ENCODE measurements at regions not wholly inside any gene's neighbourhood (a gene's known extent, or its start where the extent isn't known, plus 50 kb on each side); places are given as distances from the start of the nearest gene placed in this dataset.
"Not testable (repeated sequence)": the region's sequence is repeated elsewhere in the genome, so short reads cannot be mapped to it uniquely, and the experiment has no call there.

DNA sequence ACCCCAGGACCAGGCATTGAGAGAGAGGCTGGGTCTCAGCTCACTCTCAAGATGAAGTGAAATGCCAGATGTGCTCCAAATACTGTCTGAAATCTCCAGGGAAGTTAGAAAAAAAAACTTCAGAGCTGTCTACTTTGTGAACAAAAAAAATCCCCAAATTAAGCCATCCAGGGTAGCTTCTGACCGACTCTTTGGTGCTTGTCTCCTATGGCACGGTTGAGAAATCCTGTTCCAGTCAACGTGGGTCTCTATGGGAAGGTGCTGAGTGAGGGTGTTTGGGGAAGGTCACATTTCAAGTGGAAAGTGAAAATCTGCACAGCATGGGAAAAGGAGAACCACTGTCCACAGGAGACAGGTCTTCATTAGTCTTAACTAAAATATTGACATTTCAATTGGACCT, 322.5 kb upstream of the CFAP20DC start:
- DNase-seq (ENCODE audit: insufficient read length, low spot score) (no peak), FAIRE-seq (no peak)
- TF ChIP-seq, protein P1, sequence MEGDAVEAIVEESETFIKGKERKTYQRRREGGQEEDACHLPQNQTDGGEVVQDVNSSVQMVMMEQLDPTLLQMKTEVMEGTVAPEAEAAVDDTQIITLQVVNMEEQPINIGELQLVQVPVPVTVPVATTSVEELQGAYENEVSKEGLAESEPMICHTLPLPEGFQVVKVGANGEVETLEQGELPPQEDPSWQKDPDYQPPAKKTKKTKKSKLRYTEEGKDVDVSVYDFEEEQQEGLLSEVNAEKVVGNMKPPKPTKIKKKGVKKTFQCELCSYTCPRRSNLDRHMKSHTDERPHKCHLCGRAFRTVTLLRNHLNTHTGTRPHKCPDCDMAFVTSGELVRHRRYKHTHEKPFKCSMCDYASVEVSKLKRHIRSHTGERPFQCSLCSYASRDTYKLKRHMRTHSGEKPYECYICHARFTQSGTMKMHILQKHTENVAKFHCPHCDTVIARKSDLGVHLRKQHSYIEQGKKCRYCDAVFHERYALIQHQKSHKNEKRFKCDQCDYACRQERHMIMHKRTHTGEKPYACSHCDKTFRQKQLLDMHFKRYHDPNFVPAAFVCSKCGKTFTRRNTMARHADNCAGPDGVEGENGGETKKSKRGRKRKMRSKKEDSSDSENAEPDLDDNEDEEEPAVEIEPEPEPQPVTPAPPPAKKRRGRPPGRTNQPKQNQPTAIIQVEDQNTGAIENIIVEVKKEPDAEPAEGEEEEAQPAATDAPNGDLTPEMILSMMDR (IDR thresholded peaks at IDR 0.05; ENCODE audit: insufficient read depth, missing control alignments) = no peak

DNA sequence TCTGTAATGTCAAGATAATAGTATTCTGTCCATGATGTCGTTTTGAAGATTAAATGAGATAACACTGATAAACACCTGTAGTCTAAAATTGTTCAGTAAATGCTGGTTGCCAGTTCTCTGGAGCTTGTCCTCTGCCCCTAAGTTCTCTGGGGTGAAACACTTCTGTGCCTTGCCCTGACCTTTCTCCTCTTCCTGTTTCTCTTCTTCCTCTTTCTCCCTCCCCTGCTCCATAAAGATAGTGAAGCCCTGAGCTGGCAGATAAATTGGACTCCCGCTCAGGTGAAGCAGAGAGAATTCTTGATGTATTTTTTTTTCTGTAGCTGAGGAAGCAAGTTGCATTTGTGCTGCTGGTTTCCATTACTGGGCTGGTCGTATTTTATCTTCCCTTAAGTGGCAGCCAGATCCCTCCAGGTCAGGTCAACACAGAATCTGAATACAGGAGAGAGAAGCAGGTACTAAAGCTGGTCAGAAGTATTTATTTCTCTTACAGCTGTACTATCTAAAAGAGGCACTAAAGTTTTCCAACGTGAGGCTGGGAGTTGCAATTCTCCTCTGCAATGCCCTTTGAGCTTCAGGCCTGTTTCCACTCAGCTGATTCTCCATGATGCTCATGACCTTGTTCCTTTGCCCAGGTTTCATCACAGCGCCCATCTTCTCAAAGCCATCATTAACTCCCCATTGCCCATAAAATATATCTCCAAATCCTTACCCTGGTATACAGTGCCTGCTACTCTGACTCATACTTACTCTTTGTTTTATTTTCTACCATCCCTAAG, 319.3 kb upstream of the CFAP20DC start:
- FAIRE-seq (no peak), DNase-seq (ENCODE audit: insufficient read length, low spot score) (no peak)
- TF ChIP-seq, protein P1 (IDR thresholded peaks at IDR 0.05; ENCODE audit: insufficient read depth, missing control alignments) = no peak

DNA sequence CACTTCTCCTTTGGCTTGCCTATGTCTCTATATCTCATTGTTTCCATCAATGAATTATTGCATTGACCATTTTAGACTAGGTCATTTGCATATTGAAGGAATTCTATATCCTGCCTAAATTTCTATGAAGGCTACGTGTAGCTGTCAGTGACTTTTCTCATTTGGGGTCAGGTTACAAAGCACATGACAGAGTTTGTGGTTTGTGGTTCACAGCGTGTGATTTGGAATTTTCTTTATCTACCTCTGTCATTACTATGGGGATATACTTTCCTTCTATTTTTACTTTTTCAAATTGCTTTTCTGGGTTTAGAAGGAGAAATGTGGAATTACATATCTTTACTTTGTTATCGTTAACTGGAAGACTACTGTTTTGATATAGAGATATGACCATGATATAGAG, 317.3 kb upstream of the CFAP20DC start:
- DNase-seq (ENCODE audit: insufficient read length, low spot score) = no peak
- no peak for FAIRE-seq
- TF ChIP-seq, protein P1 (IDR thresholded peaks at IDR 0.05; ENCODE audit: insufficient read depth, missing control alignments) = no peak

DNA sequence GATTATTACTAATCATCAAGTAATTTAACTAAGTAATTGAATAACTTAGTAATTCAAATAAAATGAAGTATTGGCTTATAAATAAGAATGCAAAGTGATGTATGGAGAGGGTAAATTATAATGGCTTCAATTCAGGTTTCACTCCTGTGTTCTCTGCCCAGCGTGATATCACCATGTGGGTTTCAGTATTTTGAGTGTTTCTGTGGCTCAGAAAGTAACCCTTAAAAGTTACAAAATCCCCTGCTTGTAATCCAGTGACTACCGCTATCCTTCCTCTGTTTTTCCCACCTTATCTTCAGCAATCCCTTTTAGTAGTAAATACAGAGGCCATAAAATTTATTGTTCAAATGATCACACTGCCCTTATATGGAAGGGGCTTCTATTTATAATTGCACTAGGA, 316.4 kb upstream of the CFAP20DC start:
- FAIRE-seq (no peak), DNase-seq (ENCODE audit: insufficient read length, low spot score) (no peak)
- TF ChIP-seq, protein P1 (IDR thresholded peaks at IDR 0.05; ENCODE audit: insufficient read depth, missing control alignments) = no peak

DNA sequence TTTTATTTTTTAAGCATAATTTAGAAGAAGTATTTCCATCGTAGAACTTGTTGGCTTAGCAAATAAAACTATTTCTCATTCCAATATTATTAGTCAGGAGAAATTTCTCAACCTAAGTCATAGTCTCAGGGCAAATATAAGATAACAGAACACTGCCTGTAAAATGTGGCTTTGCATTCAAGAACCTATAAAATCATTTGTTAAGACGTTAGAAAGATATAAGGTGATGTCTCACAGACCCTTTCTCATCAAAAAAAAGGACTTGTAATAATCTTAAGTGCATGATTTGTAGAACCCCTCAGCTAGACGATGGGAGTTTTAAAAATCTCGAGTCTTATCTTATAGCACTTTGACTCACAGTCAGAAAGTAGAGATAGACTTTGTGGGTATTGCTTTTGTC, 314.7 kb upstream of the CFAP20DC start:
- DNase-seq (ENCODE audit: insufficient read length, low spot score) = no peak
- FAIRE-seq = no peak
- TF ChIP-seq, protein P1 (IDR thresholded peaks at IDR 0.05; ENCODE audit: insufficient read depth, missing control alignments) = no peak

DNA sequence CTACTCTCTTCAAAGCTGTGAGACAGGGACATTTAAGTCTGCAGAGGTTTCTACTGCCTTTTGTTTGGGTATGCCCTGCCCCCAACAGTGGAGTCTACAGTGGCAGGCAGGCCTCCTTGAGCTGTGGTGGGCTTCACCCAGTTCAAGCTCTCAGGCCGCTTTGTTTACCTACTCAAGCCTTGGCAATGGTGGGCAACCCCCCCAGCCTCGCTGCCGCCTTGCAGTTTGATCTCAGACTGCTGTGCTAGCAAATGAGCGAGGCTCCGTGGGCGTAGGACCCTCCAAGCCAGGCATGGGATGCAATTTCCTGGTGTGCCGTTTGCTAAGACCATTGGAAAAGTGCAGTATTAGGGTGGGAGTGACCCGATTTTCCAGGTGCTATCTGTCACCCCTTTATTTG, 310.5 kb upstream of the CFAP20DC start:
- not testable (repeated sequence) for DNase-seq (ENCODE audit: insufficient read length, low spot score); FAIRE-seq

DNA sequence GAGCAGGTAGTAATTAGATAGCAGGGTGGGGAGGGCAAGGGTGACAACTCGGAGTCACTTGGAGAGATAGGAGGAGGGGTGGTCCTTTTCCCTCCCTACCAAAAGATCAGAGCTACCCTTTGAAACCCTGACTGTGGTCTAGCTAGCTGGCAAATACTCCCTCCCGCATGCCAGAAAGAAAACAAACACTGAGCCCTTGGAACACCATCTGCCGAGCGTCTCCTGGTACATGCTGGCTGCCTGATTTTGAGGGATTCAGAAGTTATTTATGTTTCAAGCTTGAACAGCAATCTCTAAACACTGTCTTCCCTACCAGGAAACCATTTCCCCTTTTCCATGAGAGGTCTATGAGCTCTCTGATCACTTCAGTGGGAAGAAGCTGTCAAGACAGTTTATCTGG, 291.6 kb upstream of the CFAP20DC start:
- FAIRE-seq (no peak), DNase-seq (ENCODE audit: insufficient read length, low spot score) (no peak)
- TF ChIP-seq, protein P1 (IDR thresholded peaks at IDR 0.05; ENCODE audit: insufficient read depth, missing control alignments) = no peak

All from D721Med (cell line).